NCI-H748 treated with DMSO at 0.1 percent for 48 hours (cell line): ENCODE measurements at regions not wholly inside any gene's neighbourhood (a gene's known extent, or its start where the extent isn't known, plus 50 kb on each side); places are given as distances from the start of the nearest gene placed in this dataset.

Source experiments
- DNase-seq: peaks from one replicate; lab custom pipeline; 2025; lab: John Stamatoyannopoulos, UW

GRCh38 chr13:84446972-84447639 lies 564.8 kb upstream of the SLITRK1 start:
- DNase-seq, result no peak

GRCh38 chr13:84445776-84446175 lies 563.5 kb upstream of the SLITRK1 start:
- no peak for DNase-seq

GRCh38 chr13:84443463-84443862 lies 561.2 kb upstream of the SLITRK1 start:
- no peak for DNase-seq

- no peak for DNase-seq
Observed at GRCh38 chr13:84439108-84439507, 556.8 kb upstream of the SLITRK1 start.

GRCh38 chr13:84433024-84433423 lies 550.8 kb upstream of the SLITRK1 start:
- DNase-seq, result no peak

DNA sequence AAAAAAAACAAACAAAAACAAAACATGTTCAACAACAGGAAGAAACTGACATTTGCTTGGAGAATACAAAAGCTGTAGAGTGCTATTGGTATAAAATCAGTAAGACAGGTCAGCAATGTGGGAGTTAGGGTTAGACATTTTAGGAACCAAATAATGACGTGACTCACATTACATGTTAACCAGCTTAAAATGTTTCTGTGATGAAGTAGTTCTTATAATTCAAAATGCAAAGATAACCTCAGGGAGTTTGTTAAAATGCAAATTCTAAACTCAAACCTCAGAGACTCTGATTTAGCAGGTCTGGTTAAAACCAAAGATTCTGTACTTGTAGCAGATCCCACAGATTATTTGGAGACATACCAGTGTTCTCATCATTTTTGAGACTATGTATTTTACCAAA lies 549.4 kb upstream of the SLITRK1 start:
- no peak for DNase-seq

- DNase-seq, result no peak
Observed at GRCh38 chr13:84430446-84430845, 548.2 kb upstream of the SLITRK1 start.

GRCh38 chr13:84430015-84430414 lies 547.7 kb upstream of the SLITRK1 start:
- no peak for DNase-seq

GRCh38 chr13:84418041-84418440 lies 535.8 kb upstream of the SLITRK1 start:
- DNase-seq, result no peak

DNA sequence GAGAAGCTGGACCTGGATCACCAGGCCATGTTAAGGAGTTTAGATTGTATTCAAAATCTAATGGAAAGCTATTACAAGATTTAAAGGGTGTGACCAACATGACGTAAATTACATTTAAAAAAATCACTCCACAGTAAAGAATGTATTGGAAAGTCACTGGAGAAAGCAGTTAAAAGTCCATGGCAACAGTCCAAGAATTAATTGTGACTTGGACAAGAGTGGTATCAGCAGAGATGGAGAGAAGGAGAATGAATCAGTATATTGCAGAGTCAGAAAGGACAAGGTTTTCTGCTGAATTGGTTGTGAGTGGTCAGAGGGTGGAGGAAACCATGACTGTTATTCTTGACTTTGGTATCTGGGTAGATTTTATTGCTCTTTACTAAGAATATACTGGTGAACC lies 535.1 kb upstream of the SLITRK1 start:
- no peak for DNase-seq

GRCh38 chr13:84413016-84413415 lies 530.7 kb upstream of the SLITRK1 start:
- DNase-seq, result no peak

DNA sequence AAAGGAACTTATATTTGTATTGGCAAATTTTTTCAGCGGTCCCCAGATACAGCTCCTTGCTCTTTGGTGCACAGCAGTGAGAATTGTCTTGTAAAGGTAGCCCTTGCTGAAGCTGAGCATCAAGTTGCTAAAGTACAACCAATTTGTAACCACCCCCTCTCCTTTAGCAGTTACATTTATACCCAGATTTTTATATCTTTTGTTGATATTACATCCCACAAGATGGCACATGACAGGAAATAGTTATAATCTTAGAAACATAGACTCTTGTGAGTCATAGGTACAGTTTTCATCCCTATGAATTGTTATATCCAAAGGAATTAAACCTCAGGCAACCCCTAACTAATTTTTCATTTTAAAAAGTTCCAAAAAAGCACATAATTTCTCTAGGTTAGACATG lies 523.0 kb upstream of the SLITRK1 start:
- no peak for DNase-seq

DNA sequence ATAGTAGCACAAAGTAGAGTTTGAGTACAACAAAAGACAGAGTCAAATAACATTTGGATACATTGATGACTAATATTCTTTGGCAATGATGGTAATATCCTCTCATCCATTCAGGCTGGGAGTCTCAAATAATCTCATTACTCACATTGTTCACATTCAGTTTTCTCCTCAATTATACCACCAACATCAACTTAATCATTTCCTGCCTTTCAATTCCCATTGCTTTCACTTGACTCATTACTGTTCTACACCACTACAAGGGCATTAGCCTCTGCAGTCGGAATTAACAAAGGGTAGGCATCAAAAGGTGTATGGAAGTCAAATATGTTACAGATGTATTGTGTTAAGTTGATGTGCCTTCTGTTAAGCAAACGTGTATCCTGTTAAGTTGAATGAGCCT lies 518.4 kb upstream of the SLITRK1 start:
- peak; percentile 33 for DNase-seq

DNA sequence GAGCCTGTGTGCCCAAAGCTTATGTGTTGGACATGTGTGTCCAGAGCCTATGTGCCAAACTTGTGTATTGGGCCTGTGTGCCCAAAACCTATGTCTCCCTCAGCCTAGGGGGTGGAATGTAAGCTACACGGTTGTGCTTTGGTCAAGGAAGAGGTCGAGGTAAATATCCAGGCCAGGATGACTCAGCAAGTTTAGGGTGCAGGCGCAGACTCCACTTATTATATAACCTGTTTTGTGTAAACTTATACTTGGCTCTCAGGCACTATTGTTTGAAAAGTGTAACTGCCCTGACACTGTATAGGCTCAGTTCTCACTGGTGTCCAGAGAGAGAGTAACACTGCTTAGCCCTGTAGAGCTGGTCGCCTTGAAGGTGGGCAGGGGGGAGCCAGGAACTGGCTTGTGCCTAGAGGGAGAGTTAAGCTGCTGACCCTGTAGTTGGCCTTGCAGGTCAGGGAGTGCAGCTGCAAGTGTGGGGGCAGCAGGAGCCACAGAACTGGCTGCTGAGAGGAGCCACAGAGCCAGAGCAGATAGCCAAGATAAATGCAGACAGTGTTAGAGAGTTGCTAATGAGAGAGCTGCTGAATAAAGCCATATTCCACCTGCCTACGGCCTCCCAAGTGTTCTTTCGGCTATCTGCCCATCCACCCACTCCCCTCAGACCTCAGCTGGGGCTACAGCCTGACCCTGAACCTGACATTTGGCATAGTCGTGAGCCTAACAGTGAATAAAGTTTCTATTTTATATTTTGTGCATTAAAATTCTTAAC lies 517.2 kb upstream of the SLITRK1 start:
- DNase-seq, result no peak

- no peak for DNase-seq
Observed at GRCh38 chr13:84393981-84394625, 511.8 kb upstream of the SLITRK1 start.

DNA sequence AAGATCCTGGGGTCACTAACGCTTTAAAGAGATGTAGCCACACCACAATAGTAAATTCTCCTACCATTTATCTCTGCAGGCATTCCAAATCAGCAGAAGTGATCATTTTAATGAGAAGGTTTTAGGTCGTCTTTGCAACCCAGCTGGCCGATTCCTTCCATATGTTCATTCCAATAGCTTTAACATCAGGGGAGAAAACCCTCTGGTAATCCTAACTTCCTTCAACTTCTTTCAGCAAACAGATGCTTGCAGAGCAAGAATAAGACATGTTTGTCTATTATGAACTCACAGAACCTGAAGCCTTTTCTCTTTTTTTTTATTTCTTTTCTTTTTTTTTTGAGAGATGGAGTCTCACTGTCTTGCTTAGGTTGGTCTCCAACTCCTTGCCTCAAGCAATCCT lies 498.6 kb upstream of the SLITRK1 start:
- DNase-seq, result no peak

DNA sequence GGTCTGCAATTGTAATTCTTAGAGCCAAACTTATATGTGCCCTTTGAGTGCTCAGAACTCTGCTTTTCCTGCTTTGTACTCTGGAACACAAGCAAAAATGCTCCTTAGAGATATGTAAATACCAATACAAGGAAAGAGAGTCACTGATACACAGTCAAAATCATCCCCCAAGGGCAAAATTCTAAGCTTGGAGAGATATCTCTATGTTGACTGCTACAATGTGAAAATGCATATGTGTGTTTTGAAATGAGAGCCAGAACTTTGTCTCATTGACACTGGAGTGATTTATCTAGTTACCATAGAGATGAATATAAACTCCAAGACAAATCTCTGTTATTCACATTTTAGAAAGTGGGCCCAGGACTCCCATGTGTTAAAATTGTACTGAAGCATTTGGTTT lies 494.8 kb upstream of the SLITRK1 start:
- DNase-seq, result no peak

- DNase-seq, result no peak
Observed at GRCh38 chr13:84366506-84366905, 484.2 kb upstream of the SLITRK1 start.

GRCh38 chr13:84362777-84363176 lies 480.5 kb upstream of the SLITRK1 start:
- DNase-seq, result no peak

GRCh38 chr13:84360822-84361221 lies 478.5 kb upstream of the SLITRK1 start:
- no peak for DNase-seq

GRCh38 chr13:84358601-84359000 lies 476.3 kb upstream of the SLITRK1 start:
- no peak for DNase-seq

DNA sequence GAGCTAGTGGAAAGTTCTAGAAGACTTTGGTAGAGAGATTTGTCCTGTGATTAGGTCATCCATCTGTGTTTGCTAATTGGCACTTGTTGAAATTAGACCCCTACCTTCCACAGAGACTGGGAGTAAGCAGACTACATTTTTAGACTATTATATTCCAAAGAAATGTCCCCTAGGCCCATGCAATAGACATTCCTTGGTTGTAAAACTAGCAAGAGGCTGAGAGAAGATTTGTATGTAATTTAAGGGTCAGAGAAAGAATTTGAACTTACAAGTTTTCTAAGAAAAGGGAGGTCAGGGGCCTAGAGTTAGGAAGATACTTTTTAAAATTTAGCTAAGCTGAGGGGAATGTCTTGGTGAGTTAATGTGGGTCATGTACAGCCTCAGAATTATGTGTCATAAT lies 470.7 kb upstream of the SLITRK1 start:
- DNase-seq, result no peak

- DNase-seq, result no peak
Observed at GRCh38 chr13:84339456-84339855, 457.2 kb upstream of the SLITRK1 start.
